GM12878 (cell line): ENCODE measurements at regions not wholly inside any gene's neighbourhood (a gene's known extent, or its start where the extent isn't known, plus 50 kb on each side); places are given as distances from the start of the nearest gene placed in this dataset.

Experiments used
- ATAC-seq: fragments of 200-7000 bp; cut with Tn5 transposase; 3 replicates; pipeline ENCODE4 v1.9.1; 2020; ENCODE audit warnings: mild to moderate bottlenecking, moderate library complexity
- BruUV-seq: library from RNA; stranded (reverse); fragments of 400-500 nt; replicated peaks from 2 replicates; lab custom pipeline; 2021; lab: Mats Ljungman, UMichigan
- CTCF ChIA-PET: fragments of 300-600 bp; sonication (Branson Sonifier 250); formaldehyde crosslinking; extraction: SDS; loops from one replicate; lab custom pipeline; 2021; ENCODE audit warnings: inconsistent platforms; lab: Yijun Ruan, JAX
- POLR2A ChIA-PET: fragments of 350-600 bp; formaldehyde crosslinking; extraction: SDS; loops from one replicate; lab custom pipeline; 2021; ENCODE audit warnings: inconsistent platforms; lab: Charles Lee
- RAD21 ChIA-PET: fragments of 300-600 bp; sonication (Branson Sonifier 250); formaldehyde crosslinking; loops from one replicate; lab custom pipeline; 2023; ENCODE audit warnings: antibody characterized with exemption; ENCODE audit not compliant: unreplicated experiment; lab: Charles Lee
- SMC1A ChIA-PET: fragments of 300-600 bp; sonication (Branson Sonifier 250); formaldehyde crosslinking; loops from one replicate; lab custom pipeline; 2023; ENCODE audit not compliant: unreplicated experiment, uncharacterized antibody; lab: Charles Lee
- DNase-seq: peaks from one replicate; pipeline ENCODE4 v3.0.0-alpha.2; 2011; ENCODE audit warnings: low read depth, low spot score
- FAIRE-seq: peaks from 3 replicates; lab custom pipeline; 2011; peaks lifted over from hg19 to GRCh38; lab: Jason Lieb, UNC
- H2AFZ ChIP-seq: 2 replicates; pipeline ENCODE4 v1.6.0; 2011; ENCODE audit warnings: low read depth, low read length, control low read depth; ENCODE audit not compliant: control insufficient read depth
- H3K27ac ChIP-seq: 2 replicates; pipeline ENCODE4 v1.5.1; 2011; ENCODE audit warnings: control low read depth; ENCODE audit not compliant: control insufficient read depth, insufficient read depth
- H3K27me3 ChIP-seq, 2 experiments: replicated peaks in 1 of 2; 2 replicates each; pipeline versions ENCODE4 v1.6.0 to v1.6.1; 2011; ENCODE audit warnings: low read length in 1 of 2; ENCODE audit not compliant: control insufficient read depth in 2 of 2, insufficient read depth in 2 of 2
- H3K36me3 ChIP-seq, 2 experiments: 2 replicates each; pipeline ENCODE4 v1.5.1; 2011; ENCODE audit warnings: low read length in 1 of 2; ENCODE audit not compliant: control insufficient read depth in 2 of 2, insufficient read depth in 2 of 2
- H3K4me1 ChIP-seq: 2 replicates; pipeline ENCODE4 v1.6.1; 2011; ENCODE audit warnings: mild to moderate bottlenecking, low read length, moderate library complexity, mixed read lengths; ENCODE audit not compliant: control insufficient read depth, insufficient read depth
- H3K4me2 ChIP-seq: 2 replicates; pipeline ENCODE4 v1.6.0; 2011; ENCODE audit warnings: control low read depth; ENCODE audit not compliant: control insufficient read depth, insufficient read depth
- H3K4me3 ChIP-seq: fragments of 200-600 bp; sonication (generic); 2 replicates; pipeline ENCODE4 v1.5.1; 2016
- H3K79me2 ChIP-seq: 2 replicates; pipeline ENCODE4 v1.6.0; 2011; ENCODE audit warnings: low read length; ENCODE audit not compliant: control insufficient read depth, insufficient read depth
- H3K9ac ChIP-seq: 2 replicates; pipeline ENCODE4 v1.8.0; 2011; ENCODE audit warnings: low read length, control low read depth, mixed read lengths; ENCODE audit not compliant: control insufficient read depth, insufficient read depth
- H3K9me3 ChIP-seq: replicated peaks from 3 replicates; pipeline ENCODE4 v1.5.1; 2011; ENCODE audit warnings: mild to moderate bottlenecking, low read length; ENCODE audit not compliant: control insufficient read depth, insufficient read depth
- H4K20me1 ChIP-seq: 2 replicates; pipeline ENCODE4 v1.6.0; 2011; ENCODE audit not compliant: control insufficient read depth, insufficient read depth
- BHLHE40 ChIP-seq, 2 experiments: fragments of 450-650 bp in 1 of 2; IDR thresholded peaks; 2 replicates each; pipeline ENCODE4 v1.6.1; 2011 to 2017; ENCODE audit warnings: low read depth in 2 of 2, borderline replicate concordance in 1 of 2, improper control_type of control experiment in 1 of 2, low read length in 1 of 2, mild to moderate bottlenecking in 1 of 2
- BMI1 ChIP-seq: fragments of 450-650 bp; IDR thresholded peaks from 2 replicates; pipeline ENCODE4 v1.6.1; 2016; ENCODE audit warnings: mild to moderate bottlenecking, moderate library complexity, borderline replicate concordance
- CBX5 ChIP-seq: sonication (generic); IDR thresholded peaks from 2 replicates; pipeline ENCODE4 v1.6.1; 2016; ENCODE audit warnings: low read depth, moderate library complexity, mild to moderate bottlenecking, inconsistent platforms
- CREM ChIP-seq: IDR thresholded peaks from 2 replicates; pipeline ENCODE4 v1.6.1; 2014; ENCODE audit warnings: antibody characterized with exemption, low read depth
- NFXL1 ChIP-seq: fragments of 450-650 bp; IDR thresholded peaks from 2 replicates; pipeline ENCODE4 v1.6.1; 2017; ENCODE audit warnings: antibody characterized with exemption, mild to moderate bottlenecking, borderline replicate concordance
- RB1 ChIP-seq: fragments of 450-650 bp; formaldehyde crosslinking; IDR thresholded peaks from 2 replicates; pipeline ENCODE4 v1.6.1; 2017; ENCODE audit warnings: mild to moderate bottlenecking, borderline replicate concordance
- SMC3 ChIP-seq: IDR thresholded peaks from 2 replicates; pipeline ENCODE4 v1.6.1; 2011; ENCODE audit warnings: low read length, improper control_type of control experiment, borderline replicate concordance
- SP1 ChIP-seq: IDR thresholded peaks from one replicate; pipeline ENCODE4 v1.6.1; 2011; ENCODE audit warnings: low read depth, low read length
- SREBF1 ChIP-seq: IDR thresholded peaks from 2 replicates; pipeline ENCODE4 v1.6.1; 2012; ENCODE audit warnings: mild to moderate bottlenecking, low read length
- TCF3 ChIP-seq: IDR thresholded peaks from 2 replicates; pipeline ENCODE4 v1.6.1; 2012; ENCODE audit warnings: low read depth, mild to moderate bottlenecking, low read length, borderline replicate concordance; ENCODE audit not compliant: insufficient read depth
- TCF7 ChIP-seq: IDR thresholded peaks from 2 replicates; pipeline ENCODE4 v1.6.1; 2014; ENCODE audit warnings: antibody characterized with exemption, borderline replicate concordance
- WGBS: methylation state at CpG from one replicate; pipeline ENCODE4 v1.1.6; 2016; ENCODE audit warnings: low lambda C conversion rate; ENCODE audit not compliant: insufficient replicate concordance, insufficient coverage; ENCODE audit errors: missing lambda C conversion rate; 5-methylcytosine and 5-hydroxymethylcytosine counted together
- in situ Hi-C: fragments of 300-500 bp; cut with MboI; formaldehyde crosslinking; loops from 9 replicates; pipeline ENCODE4 v1.14.3; 2018; ENCODE audit warnings: mixed read lengths
- intact Hi-C: fragments of 100-400 bp; cut with micrococcal nuclease; formaldehyde crosslinking; loops from one replicate; pipeline ENCODE4 v1.14.2; 2022; ENCODE audit not compliant: unreplicated experiment
- TF ChIP-seq, protein P1 (sequence below): fragments of 450-650 bp; formaldehyde crosslinking; IDR thresholded peaks from 2 replicates; pipeline ENCODE4 v1.5.0; 2022; ENCODE audit warnings: mild to moderate bottlenecking, missing genetic modification characterization
- TF ChIP-seq, protein P2 (sequence below): IDR thresholded peaks from 2 replicates; pipeline ENCODE4 v1.6.1; 2012; ENCODE audit warnings: low read depth, low read length, improper control_type of control experiment

DNA sequence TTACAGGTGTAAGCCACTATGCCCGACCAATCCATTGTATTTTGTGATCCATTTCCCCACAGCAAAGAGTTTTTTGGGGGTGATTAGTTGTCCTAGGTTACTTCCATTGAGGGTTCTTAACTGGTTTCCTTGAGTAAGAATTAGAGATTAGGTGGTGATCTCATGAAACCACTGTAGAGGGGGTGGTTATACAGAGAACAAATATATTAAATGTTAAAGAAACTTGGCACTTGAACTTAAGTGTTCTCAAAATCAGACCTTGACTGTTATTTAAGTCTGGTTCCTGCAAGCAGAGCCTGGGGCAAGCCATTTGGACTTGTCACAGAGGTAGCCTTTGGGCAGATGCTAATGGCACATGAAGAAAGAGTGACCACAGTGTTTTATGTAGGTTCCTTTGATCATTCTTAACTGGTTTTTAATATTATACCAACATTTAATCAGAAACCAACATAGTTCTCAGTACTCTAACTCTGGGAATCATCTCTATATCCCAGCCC is 288.5 kb downstream of the SOX4 start:
- Histone ChIP-seq H3K27me3 (no peaks in the 10 kb centered on the region), H3K79me2 (no peaks in the 10 kb centered on the region), H3K36me3 (no peaks in the 10 kb centered on the region), H3K27ac (no peak overlapping the region), H3K4me2 (no peak overlapping the region), H3K4me3 (no peak overlapping the region), H3K9me3 (no peaks in the 10 kb centered on the region; the same call in 2 of the 3 replicates), H3K4me1 (no peaks in the 10 kb centered on the region), H3K9ac (no peak overlapping the region), H4K20me1 (no peaks in the 10 kb centered on the region), H2AFZ (no peak overlapping the region)
- DNase-seq: no peak
- no peak for FAIRE-seq
- ChIA-PET CTCF (no interaction called here), POLR2A (no interaction called here), RAD21 (no interaction called here), SMC1A (no interaction called here)
- TF ChIP-seq SP1 (no peak), BHLHE40 (IDR thresholded peaks at IDR 0.05; ENCODE audit: borderline replicate concordance in 1 of 2, low read depth in 2 of 2, low read length in 1 of 2) (no peak), CBX5 (no peak)
- no peak for ATAC-seq
- WGBS: 0% methylated on average over 1 of the region's 1 CpG
- in situ Hi-C loops: no loop called here
- intact Hi-C loops: no loop called here
- BruUV-seq: no TSS peak

DNA sequence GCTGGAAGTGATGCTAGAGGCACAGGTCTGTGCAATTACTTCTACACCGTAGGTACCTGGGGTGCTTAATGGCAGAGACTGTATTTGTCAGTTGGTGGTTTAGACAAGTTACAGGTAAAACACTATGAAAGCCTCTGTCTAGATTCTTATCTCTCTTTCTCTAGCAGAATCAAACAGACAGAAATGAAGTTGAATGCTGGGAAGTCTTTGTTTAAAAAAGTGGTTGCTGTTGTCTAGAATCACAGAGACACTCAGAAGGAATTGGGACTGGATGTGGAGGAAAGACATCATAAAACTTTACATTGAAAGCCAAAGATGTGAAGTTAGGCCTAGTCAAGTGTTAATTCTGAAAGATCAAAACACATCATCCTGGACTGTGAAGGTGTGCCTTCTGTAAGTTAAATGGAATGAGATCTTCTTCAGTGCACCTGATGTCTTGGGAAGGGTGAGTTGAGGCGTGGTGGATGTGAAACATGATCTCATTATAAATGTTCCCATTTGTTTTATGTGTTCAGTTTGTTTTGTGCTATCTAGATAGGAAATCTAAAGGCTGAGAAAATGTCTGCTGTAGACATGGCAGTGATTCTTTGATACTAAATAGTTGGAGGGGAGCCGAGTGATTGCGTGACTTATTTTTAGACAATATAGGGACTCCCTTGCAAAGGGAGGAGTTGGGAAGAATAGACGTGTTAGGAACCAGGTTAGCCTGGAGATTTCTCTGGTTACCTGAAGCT is 290.2 kb downstream of the SOX4 start:
- ChIA-PET SMC1A (no interaction called here), RAD21 (no interaction called here), POLR2A (no interaction called here), CTCF (no interaction called here)
- no peaks in the 10 kb centered on the region for H3K4me1 ChIP-seq
- no peak for DNase-seq
- no peaks in the 10 kb centered on the region for H4K20me1 ChIP-seq
- H3K4me2 ChIP-seq: no peak overlapping the region
- intact Hi-C loops (no loop called here), in situ Hi-C loops (no loop called here)
- H3K4me3 ChIP-seq: no peak overlapping the region
- H3K9ac ChIP-seq: no peak overlapping the region
- no peaks in the 10 kb centered on the region for H3K36me3 ChIP-seq
- no peak overlapping the region for H2AFZ ChIP-seq
- BruUV-seq: no TSS peak
- FAIRE-seq: no peak
- 54% methylated on average over 5 of the region's 5 CpGs for WGBS
- no peaks in the 10 kb centered on the region for H3K79me2 ChIP-seq
- H3K27ac ChIP-seq: no peak overlapping the region
- ATAC-seq: no peak
- no peaks in the 10 kb centered on the region for H3K9me3 ChIP-seq
- H3K27me3 ChIP-seq: no peaks in the 10 kb centered on the region
- TF ChIP-seq NFXL1: no peak
- no peak for TF ChIP-seq CREM
- TF ChIP-seq RB1: no peak
- TF ChIP-seq, protein P1, sequence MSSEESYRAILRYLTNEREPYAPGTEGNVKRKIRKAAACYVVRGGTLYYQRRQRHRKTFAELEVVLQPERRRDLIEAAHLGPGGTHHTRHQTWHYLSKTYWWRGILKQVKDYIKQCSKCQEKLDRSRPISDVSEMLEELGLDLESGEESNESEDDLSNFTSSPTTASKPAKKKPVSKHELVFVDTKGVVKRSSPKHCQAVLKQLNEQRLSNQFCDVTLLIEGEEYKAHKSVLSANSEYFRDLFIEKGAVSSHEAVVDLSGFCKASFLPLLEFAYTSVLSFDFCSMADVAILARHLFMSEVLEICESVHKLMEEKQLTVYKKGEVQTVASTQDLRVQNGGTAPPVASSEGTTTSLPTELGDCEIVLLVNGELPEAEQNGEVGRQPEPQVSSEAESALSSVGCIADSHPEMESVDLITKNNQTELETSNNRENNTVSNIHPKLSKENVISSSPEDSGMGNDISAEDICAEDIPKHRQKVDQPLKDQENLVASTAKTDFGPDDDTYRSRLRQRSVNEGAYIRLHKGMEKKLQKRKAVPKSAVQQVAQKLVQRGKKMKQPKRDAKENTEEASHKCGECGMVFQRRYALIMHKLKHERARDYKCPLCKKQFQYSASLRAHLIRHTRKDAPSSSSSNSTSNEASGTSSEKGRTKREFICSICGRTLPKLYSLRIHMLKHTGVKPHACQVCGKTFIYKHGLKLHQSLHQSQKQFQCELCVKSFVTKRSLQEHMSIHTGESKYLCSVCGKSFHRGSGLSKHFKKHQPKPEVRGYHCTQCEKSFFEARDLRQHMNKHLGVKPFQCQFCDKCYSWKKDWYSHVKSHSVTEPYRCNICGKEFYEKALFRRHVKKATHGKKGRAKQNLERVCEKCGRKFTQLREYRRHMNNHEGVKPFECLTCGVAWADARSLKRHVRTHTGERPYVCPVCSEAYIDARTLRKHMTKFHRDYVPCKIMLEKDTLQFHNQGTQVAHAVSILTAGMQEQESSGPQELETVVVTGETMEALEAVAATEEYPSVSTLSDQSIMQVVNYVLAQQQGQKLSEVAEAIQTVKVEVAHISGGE (CRISPR knock-in tag): no peak
- TF ChIP-seq TCF3: no peak
- no peak for TF ChIP-seq SMC3
- TF ChIP-seq, protein P2, sequence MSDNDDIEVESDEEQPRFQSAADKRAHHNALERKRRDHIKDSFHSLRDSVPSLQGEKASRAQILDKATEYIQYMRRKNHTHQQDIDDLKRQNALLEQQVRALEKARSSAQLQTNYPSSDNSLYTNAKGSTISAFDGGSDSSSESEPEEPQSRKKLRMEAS: no peak
- no peak for TF ChIP-seq TCF7
- no peak for TF ChIP-seq BMI1
- no peak for TF ChIP-seq SREBF1
